ENCODE measurements at regions not wholly inside any gene's neighbourhood (a gene's known extent, or its start where the extent isn't known, plus 50 kb on each side); places are given as distances from the start of the nearest gene placed in this dataset.

GRCh38 chr18:55849391-55849790 is 261.4 kb upstream of the TCF4 start:
- Mint-ChIP-seq H3K27ac (no peak overlapping the region), H3K9me3 (peaks cover 7% of the 10 kb centered on the region), H3K4me3 (no peak overlapping the region), H3K27me3 (no peaks in the 10 kb centered on the region), H3K36me3 (no peaks in the 10 kb centered on the region), H3K4me1 (no peaks in the 10 kb centered on the region)

DNA sequence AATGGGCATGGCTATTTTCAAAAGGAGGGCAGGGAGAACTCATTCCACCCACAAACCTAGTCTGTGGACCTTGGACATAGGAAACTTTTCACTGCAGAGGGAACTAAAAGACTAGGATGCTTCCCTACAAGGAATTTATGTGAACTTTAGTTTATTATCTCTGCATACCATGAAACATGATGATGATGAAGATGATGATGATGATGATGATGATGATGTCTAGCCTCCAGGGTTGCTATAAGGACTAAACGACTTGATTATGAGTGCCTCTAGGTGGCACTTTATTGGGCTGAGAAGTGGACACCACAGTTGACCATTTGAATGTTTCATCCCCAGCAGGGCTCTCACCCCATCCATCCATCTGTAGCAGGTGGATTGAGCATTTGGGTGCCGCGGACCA is 260.0 kb upstream of the TCF4 start:
- H3K27me3 Mint-ChIP-seq = no peaks in the 10 kb centered on the region
- no peak overlapping the region for H3K27ac Mint-ChIP-seq
- H3K9me3 Mint-ChIP-seq = peaks cover 5% of the 10 kb centered on the region

GRCh38 chr18:55845221-55845620 is 257.2 kb upstream of the TCF4 start:
- Mint-ChIP-seq H3K27me3 (no peaks in the 10 kb centered on the region), H3K9me3 (peaks cover 5% of the 10 kb centered on the region), H3K4me1 (no peaks in the 10 kb centered on the region), H3K4me3 (no peak overlapping the region), H3K36me3 (no peaks in the 10 kb centered on the region), H3K27ac (no peak overlapping the region)

More for the DNA sequence above, 260.0 kb upstream of the TCF4 start:
- H3K4me1 Mint-ChIP-seq = no peaks in the 10 kb centered on the region
- H3K4me3 Mint-ChIP-seq = no peak overlapping the region
- H3K36me3 Mint-ChIP-seq = no peaks in the 10 kb centered on the region

- H3K9me3 Mint-ChIP-seq = peaks cover 5% of the 10 kb centered on the region
- H3K4me3 Mint-ChIP-seq = no peak overlapping the region
- H3K36me3 Mint-ChIP-seq = no peaks in the 10 kb centered on the region
- H3K27me3 Mint-ChIP-seq = no peaks in the 10 kb centered on the region
- H3K4me1 Mint-ChIP-seq = no peaks in the 10 kb centered on the region
- H3K27ac Mint-ChIP-seq = no peak overlapping the region
Measured at GRCh38 chr18:55844382-55844781, 256.4 kb upstream of the TCF4 start.

- no peaks in the 10 kb centered on the region for H3K36me3 Mint-ChIP-seq
- H3K27me3 Mint-ChIP-seq = no peaks in the 10 kb centered on the region
- no peaks in the 10 kb centered on the region for H3K4me1 Mint-ChIP-seq
- H3K9me3 Mint-ChIP-seq = peaks cover 7% of the 10 kb centered on the region
- no peak overlapping the region for H3K4me3 Mint-ChIP-seq
- no peak overlapping the region for H3K27ac Mint-ChIP-seq
Measured at GRCh38 chr18:55841314-55841713, 253.3 kb upstream of the TCF4 start.

GRCh38 chr18:55840601-55841170 is 252.7 kb upstream of the TCF4 start:
- Mint-ChIP-seq H3K27ac (no peak overlapping the region), H3K27me3 (no peaks in the 10 kb centered on the region), H3K4me1 (no peaks in the 10 kb centered on the region), H3K36me3 (no peaks in the 10 kb centered on the region), H3K4me3 (no peak overlapping the region), H3K9me3 (peaks cover 6% of the 10 kb centered on the region)

GRCh38 chr18:55839343-55839742 is 251.4 kb upstream of the TCF4 start:
- H3K4me3 Mint-ChIP-seq = no peak overlapping the region
- no peaks in the 10 kb centered on the region for H3K4me1 Mint-ChIP-seq
- no peaks in the 10 kb centered on the region for H3K27me3 Mint-ChIP-seq
- no peak overlapping the region for H3K27ac Mint-ChIP-seq
- H3K36me3 Mint-ChIP-seq = no peaks in the 10 kb centered on the region
- peaks cover 6% of the 10 kb centered on the region for H3K9me3 Mint-ChIP-seq

DNA sequence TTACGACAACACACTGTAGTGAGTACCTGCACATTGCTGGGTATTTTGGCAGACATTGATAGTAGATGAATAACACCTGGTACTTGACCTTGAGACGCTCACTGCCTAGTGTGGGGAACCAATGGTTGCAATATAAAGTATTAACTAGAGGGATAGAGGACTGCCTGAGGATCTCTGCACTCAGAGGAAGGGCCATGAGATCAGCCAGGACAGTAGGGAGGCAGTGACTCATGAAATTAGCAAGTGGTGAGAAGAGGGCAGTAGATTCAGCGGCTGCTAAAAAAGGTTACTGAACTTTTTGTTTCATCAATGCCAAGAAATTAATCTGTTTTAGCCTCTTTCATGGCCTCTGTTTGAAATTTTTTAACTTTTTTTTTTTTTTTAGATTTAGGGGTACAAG is 250.8 kb upstream of the TCF4 start:
- Mint-ChIP-seq H3K36me3 (no peaks in the 10 kb centered on the region), H3K4me3 (no peak overlapping the region), H3K9me3 (peaks cover 6% of the 10 kb centered on the region), H3K4me1 (no peaks in the 10 kb centered on the region), H3K27ac (no peak overlapping the region), H3K27me3 (no peaks in the 10 kb centered on the region)

GRCh38 chr18:55838319-55838718 is 250.3 kb upstream of the TCF4 start:
- no peak overlapping the region for H3K4me3 Mint-ChIP-seq
- H3K4me1 Mint-ChIP-seq = no peaks in the 10 kb centered on the region
- H3K27ac Mint-ChIP-seq = no peak overlapping the region
- peaks cover 8% of the 10 kb centered on the region for H3K9me3 Mint-ChIP-seq
- no peaks in the 10 kb centered on the region for H3K27me3 Mint-ChIP-seq
- H3K36me3 Mint-ChIP-seq = no peaks in the 10 kb centered on the region

- H3K4me3 Mint-ChIP-seq = no peak overlapping the region
- H3K4me1 Mint-ChIP-seq = no peaks in the 10 kb centered on the region
- no peak overlapping the region for H3K27ac Mint-ChIP-seq
- no peaks in the 10 kb centered on the region for H3K27me3 Mint-ChIP-seq
- H3K36me3 Mint-ChIP-seq = no peaks in the 10 kb centered on the region
- H3K9me3 Mint-ChIP-seq = peaks cover 11% of the 10 kb centered on the region
Measured at GRCh38 chr18:55833543-55833942, 245.6 kb upstream of the TCF4 start.

- Mint-ChIP-seq H3K4me3 (no peak overlapping the region), H3K4me1 (no peaks in the 10 kb centered on the region), H3K9me3 (peaks cover 5% of the 10 kb centered on the region), H3K27ac (no peak overlapping the region), H3K36me3 (no peaks in the 10 kb centered on the region), H3K27me3 (no peaks in the 10 kb centered on the region)
Measured at GRCh38 chr18:55830544-55830943, 242.6 kb upstream of the TCF4 start.

DNA sequence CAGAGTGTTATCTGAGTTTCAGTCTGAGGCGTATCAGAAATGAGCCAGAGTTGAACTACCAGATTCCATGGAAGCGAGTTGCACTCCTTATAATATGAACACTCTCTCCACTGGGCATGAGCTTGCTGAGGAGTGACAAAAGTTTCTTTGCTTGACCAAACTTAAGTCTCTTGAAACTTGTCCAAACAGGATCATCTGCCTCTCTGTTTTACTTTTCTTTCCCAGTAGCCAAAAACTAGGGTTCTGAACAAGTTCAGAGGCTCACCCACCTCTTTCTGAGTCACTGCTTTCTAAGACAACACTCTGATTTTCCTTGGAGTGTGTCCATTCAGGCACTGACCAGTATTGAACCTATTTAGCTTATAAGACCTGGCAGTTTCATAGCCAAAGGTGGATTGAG is 233.2 kb upstream of the TCF4 start:
- Mint-ChIP-seq H3K4me1 (no peaks in the 10 kb centered on the region), H3K4me3 (no peak overlapping the region), H3K27me3 (no peaks in the 10 kb centered on the region), H3K36me3 (no peaks in the 10 kb centered on the region), H3K27ac (no peak overlapping the region), H3K9me3 (no peaks in the 10 kb centered on the region)

GRCh38 chr18:55819448-55819847 is 231.5 kb upstream of the TCF4 start:
- no peaks in the 10 kb centered on the region for H3K9me3 Mint-ChIP-seq
- H3K27ac Mint-ChIP-seq = no peak overlapping the region
- H3K4me1 Mint-ChIP-seq = no peaks in the 10 kb centered on the region
- H3K36me3 Mint-ChIP-seq = no peaks in the 10 kb centered on the region
- H3K27me3 Mint-ChIP-seq = no peaks in the 10 kb centered on the region
- no peak overlapping the region for H3K4me3 Mint-ChIP-seq

DNA sequence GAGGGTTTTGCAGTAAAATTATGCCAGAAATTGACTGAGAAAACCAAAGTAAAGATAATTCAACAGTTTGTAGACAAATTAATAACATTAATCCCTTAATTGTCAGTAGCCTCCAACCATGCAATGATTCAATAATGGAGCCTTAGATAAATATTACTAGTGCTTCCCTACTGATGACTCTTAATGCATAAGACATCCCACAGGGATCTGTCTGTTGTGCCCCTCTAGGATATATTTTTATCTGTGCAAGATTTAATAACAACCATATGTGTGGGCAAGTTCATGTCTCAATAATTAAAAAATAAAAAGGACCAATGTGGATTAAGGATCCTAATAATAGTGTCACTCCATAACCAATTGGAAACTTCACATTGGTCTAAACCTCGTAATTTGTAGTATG is 230.3 kb upstream of the TCF4 start:
- Mint-ChIP-seq H3K36me3 (no peaks in the 10 kb centered on the region), H3K4me1 (no peaks in the 10 kb centered on the region), H3K4me3 (no peak overlapping the region), H3K27me3 (no peaks in the 10 kb centered on the region), H3K9me3 (no peaks in the 10 kb centered on the region), H3K27ac (no peak overlapping the region)

GRCh38 chr18:55811925-55812324 is 223.9 kb upstream of the TCF4 start:
- H3K4me3 Mint-ChIP-seq = no peak overlapping the region
- H3K36me3 Mint-ChIP-seq = no peaks in the 10 kb centered on the region
- no peaks in the 10 kb centered on the region for H3K27me3 Mint-ChIP-seq
- no peak overlapping the region for H3K27ac Mint-ChIP-seq
- H3K4me1 Mint-ChIP-seq = no peaks in the 10 kb centered on the region
- H3K9me3 Mint-ChIP-seq = no peaks in the 10 kb centered on the region

DNA sequence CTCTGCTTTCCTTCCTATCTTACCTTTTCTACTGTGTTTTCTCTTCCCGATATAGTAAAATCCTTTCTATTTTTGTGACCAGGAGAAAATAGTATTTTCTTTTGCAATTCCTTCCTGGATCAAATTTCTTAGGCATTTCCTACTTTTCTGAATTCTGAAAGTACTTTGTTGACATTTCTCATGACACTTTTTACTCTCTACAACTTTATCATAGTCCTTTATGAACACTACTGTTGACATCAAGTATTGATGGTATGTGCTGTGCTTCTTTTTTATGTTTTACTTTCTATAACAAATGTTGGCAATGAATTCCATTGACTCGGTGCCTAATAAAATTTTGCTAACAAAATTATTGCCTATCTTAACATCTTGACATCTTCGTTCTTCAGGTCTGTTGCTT is 217.7 kb upstream of the TCF4 start:
- no peaks in the 10 kb centered on the region for H3K9me3 Mint-ChIP-seq
- no peak overlapping the region for H3K27ac Mint-ChIP-seq
- no peak overlapping the region for H3K4me3 Mint-ChIP-seq
- no peaks in the 10 kb centered on the region for H3K27me3 Mint-ChIP-seq
- H3K36me3 Mint-ChIP-seq = no peaks in the 10 kb centered on the region
- H3K4me1 Mint-ChIP-seq = no peaks in the 10 kb centered on the region

- Mint-ChIP-seq H3K4me1 (no peaks in the 10 kb centered on the region), H3K27me3 (no peaks in the 10 kb centered on the region), H3K36me3 (no peaks in the 10 kb centered on the region), H3K4me3 (no peak overlapping the region), H3K9me3 (no peaks in the 10 kb centered on the region), H3K27ac (no peak overlapping the region)
Measured at GRCh38 chr18:55795101-55795669, 207.2 kb upstream of the TCF4 start.

All from activated naive CD4-positive, alpha-beta T cell treated with anti-CD3 and anti-CD28 coated beads, Interleukin-2, amount 50 U/mL, for 24 hours (primary cell).